GM12875 (cell line): ENCODE measurements at regions not wholly inside any gene's neighbourhood (a gene's known extent, or its start where the extent isn't known, plus 50 kb on each side); places are given as distances from the start of the nearest gene placed in this dataset.
A peak's percentile ranks its signal among the peaks of the same experiment; 100 is the strongest.
"Not testable (repeated sequence)": the region's sequence is repeated elsewhere in the genome, so short reads cannot be mapped to it uniquely, and the experiment has no call there.

Source experiments
- H3K4me3 ChIP-seq: one replicate; pipeline ENCODE4 v1.5.1; 2011; ENCODE audit warnings: low read depth, low read length, control low read depth
- CTCF ChIP-seq: IDR thresholded peaks from 2 replicates; pipeline ENCODE4 v1.5.1; 2011; ENCODE audit warnings: low read depth, mild to moderate bottlenecking, control low read depth, inconsistent platforms, low read length, moderate library complexity, borderline replicate concordance; ENCODE audit not compliant: insufficient read depth

DNA sequence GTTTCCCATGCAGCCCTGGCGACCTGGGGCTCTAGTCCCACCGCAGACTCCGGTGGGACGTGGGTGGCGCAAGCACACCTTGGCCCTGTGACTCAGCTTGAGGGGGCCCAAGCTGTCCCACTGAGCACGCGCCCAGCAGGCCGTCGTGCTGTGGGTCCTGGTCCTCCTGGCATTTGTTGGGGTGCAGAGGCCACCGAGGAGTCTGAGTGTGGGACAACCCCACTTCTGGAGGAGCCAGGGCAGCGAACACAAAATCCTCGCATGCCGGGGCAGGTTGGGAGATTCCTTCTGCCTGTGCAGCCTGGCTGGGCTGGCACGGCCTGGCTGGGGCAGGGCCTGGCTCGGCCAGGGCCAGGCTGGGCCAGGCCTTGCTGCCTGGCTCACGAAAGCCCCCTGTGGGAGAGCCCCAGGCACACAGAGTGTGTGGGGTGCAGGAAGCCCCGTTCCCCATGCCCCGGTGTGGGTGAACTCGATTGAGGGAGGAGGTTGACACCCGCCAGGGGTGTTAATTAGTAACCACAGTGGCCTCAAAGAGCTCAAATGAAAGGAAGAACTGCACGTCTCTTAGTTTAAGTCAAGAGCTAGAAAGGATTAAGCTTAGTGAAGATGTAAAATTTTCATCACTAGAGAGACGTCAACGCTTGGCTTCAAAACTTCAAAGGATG, 1808.5 kb upstream of the DEFB115 start:
- no peak overlapping the region for H3K4me3 ChIP-seq
- no peak for TF ChIP-seq CTCF

DNA sequence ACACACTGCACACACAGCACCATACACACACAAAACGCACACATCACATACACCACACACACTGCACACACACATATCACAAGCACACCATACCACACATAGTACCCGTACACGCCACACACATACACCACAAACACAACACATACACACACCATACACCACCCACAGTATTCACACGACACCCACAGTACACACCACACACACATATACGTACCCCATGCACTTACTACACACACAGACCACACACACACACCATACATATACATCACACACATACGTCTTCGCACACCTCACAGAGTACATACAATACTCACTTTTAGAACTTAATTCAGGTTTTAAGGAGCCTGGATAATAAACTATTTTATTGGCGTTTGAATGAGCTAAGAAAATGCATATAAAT, 1805.3 kb upstream of the DEFB115 start:
- H3K4me3 ChIP-seq: no peak overlapping the region
- no peak for TF ChIP-seq CTCF

DNA sequence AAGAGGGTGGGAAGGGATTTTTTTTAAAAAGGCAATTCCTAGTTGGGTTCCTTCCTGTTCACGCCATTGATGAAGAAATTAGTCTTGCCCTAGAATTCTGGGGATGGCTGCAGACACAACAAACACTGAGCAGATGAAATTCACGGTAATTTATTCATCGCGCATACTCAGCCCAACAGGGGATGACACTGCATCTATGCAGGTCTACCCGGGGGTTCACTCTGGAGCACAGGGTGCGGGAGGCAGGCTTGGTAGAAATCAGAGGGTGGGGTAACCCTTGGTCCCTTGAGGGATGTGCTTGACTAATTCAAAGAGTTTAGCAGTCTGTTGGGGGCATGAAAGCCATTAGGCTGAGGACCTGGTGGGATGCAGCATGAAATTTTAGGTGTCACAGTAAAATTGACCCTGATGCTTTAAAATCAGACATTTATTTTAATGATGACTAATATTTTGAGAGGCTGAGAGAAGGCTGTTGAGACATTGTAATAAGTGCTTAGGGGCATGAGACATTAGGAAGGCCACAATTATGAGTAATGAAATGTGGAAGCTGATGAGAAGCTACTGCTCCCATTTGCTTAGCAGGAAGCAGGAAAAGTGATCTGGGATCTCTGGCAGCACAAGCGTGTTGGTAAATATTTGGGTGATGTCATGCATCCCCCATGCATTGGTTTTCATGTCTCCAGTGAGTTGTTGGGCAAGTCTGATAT, 1800.3 kb upstream of the DEFB115 start:
- H3K4me3 ChIP-seq: not testable (repeated sequence)

DNA sequence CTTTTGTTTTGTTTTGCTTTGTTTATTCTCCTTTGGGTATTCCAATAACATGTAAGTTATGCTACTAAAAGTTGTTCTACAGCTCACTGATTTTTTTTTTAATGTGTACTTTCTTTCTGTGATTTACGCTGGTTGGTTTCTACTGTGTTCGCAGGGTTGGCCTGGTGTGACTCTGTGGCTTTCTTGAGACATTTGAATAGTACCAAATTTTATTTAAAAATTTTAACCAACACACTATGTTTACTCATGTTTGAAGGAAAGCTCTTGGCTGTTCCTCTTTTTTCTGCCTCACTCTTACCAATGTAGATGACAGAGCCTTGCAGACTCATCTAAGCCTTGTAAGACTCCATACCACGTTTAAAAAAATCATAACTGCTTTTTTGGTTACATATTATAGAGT, 1784.9 kb upstream of the DEFB115 start:
- H3K4me3 ChIP-seq: no peak overlapping the region
- no peak for TF ChIP-seq CTCF

DNA sequence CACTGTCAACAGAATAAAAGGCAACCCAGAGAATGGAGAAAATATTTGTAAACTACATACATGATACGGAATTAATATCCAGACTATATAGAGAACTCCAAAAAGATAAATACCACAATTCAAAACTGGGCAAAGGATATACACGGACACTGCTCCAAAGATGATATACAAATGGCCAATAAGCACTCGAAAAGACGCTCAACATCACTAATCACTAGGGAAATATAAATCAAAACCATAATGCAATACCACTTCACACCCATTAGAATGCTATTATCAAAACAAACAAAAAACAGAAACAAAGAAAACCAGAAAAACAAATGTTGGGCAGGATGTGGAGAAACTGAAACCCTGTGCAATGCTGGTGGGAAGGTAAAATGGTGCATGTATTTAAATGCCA, 1764.6 kb upstream of the DEFB115 start:
- not testable (repeated sequence) for H3K4me3 ChIP-seq

DNA sequence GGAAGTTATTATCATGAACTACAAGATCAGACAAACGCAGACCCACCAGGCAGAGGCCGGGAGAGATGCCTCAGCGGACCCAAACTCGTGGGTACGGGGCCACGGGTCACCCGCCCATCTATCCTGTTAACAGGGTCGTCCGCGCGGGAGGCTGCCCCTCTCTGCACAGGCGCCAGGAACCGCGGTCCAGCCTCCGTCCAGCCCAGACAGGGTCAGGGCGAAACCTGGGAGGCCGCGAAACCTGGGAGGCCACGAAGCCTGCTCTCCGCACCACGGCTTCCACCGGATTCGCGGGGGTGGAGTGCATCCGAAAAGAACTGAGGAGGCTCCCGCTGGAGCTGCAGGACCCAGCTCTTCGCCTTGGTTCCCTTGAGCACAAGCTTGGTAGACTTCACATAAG, 1760.7 kb upstream of the DEFB115 start:
- peak overlapping the region; percentile 65 for H3K4me3 ChIP-seq

- no peak for TF ChIP-seq CTCF
- peak overlapping the region; percentile 65 for H3K4me3 ChIP-seq
These were observed 1760.2 kb upstream of the DEFB115 start for GRCh38 chr20:29497261-29497671.

DNA sequence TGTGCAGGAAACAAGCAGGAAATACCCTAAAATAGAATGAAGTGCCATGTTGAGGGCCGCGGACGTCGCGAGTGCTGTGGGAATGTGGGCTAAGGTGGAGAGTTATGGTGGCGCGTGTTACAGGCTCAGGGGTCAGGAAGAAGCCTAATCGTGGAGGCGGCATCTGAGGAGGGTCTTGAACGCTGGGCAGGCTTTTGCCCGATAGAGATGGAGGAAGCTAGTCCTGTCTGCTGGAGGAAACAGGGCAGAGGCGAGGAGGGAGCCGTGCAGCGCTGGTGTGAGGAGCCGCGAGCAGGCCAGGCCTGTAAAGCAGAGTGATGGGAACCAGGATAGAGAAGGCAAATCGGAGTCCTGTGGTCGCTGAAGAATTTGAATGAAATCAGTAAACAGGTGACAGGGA, 1759.8 kb upstream of the DEFB115 start:
- peak overlapping the region; percentile 65 for H3K4me3 ChIP-seq

- not testable (repeated sequence) for H3K4me3 ChIP-seq
These were observed 1756.7 kb upstream of the DEFB115 start for GRCh38 chr20:29500738-29501137.

DNA sequence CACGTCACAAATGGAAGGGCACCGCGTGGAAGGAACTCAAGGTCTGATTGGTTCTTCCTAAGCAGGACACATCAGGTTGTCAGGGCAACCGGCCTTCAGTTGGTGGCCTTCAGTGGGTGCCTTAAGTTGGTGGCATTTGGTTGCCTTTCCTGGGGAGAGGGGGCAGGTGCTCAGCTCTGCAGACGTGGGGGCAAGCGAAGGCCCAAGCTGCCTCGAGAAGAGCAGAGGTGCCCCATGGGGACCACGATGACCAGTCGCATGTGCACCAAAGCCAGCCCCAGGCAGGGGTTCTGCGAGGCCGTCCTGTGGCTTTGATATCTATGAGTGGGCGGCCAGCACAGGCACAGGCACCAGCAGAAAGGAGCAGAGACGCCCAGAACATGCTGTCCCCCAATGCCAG, 1742.8 kb upstream of the DEFB115 start:
- not testable (repeated sequence) for H3K4me3 ChIP-seq

- H3K4me3 ChIP-seq: not testable (repeated sequence)
These were observed 1740.6 kb upstream of the DEFB115 start for GRCh38 chr20:29516847-29517246.
